HEK293 (cell line): ENCODE measurements at regions not wholly inside any gene's neighbourhood (a gene's known extent, or its start where the extent isn't known, plus 50 kb on each side); places are given as distances from the start of the nearest gene placed in this dataset.
A peak's percentile ranks its signal among the peaks of the same experiment; 100 is the strongest.

Experiments used
- CTCF ChIA-PET: fragments of 350-600 bp; formaldehyde crosslinking; extraction: SDS; loops from one replicate; lab custom pipeline; 2021; ENCODE audit warnings: antibody characterized with exemption; lab: Yijun Ruan, JAX
- POLR2A ChIA-PET: fragments of 300-600 bp; formaldehyde crosslinking; extraction: SDS; loops from one replicate; lab custom pipeline; 2020; ENCODE audit warnings: antibody characterized with exemption, inconsistent platforms; lab: Yijun Ruan, JAX
- H3K27ac ChIP-seq: fragments of 200-500 bp; sonication (Bioruptor generic); 2 replicates; pipeline ENCODE4 v1.5.1; 2014; ENCODE audit warnings: low read depth, low read length, control low read depth, inconsistent platforms; ENCODE audit errors: extremely low read depth
- H3K36me3 ChIP-seq, 2 experiments: fragments of 200-500 bp in 1 of 2; sonication (Bioruptor generic) in 1 of 2; 1 replicate in 1 of 2; 2 replicates in 1 of 2; pipeline ENCODE4 v1.5.1; 2014 to 2017; ENCODE audit warnings: inconsistent platforms in 2 of 2, low read length in 2 of 2; ENCODE audit not compliant: control insufficient read depth in 2 of 2, insufficient read depth in 1 of 2
- H3K4me1 ChIP-seq: fragments of 200-500 bp; sonication (Bioruptor generic); 2 replicates; pipeline ENCODE4 v1.5.1; 2014; ENCODE audit warnings: mild to moderate bottlenecking, low read length, inconsistent platforms; ENCODE audit not compliant: control insufficient read depth, insufficient read depth
- H3K4me3 ChIP-seq: 2 replicates; pipeline ENCODE4 v1.5.1; 2011; ENCODE audit warnings: low read depth, mild to moderate bottlenecking, control low read depth, low read length, moderate library complexity
- H3K9me3 ChIP-seq: fragments of 200-500 bp; sonication (Bioruptor generic); 2 replicates; pipeline ENCODE4 v1.5.1; 2014; ENCODE audit warnings: low read depth, low read length, inconsistent platforms; ENCODE audit not compliant: control insufficient read depth, insufficient read depth
- GFI1B ChIP-seq: fragments of 450-650 bp; formaldehyde crosslinking; IDR thresholded peaks from 2 replicates; pipeline ENCODE4 v1.5.1; 2016; ENCODE audit warnings: missing biosample characterization, missing genetic modification characterization
- IKZF3 ChIP-seq: fragments of 450-650 bp; IDR thresholded peaks from 2 replicates; pipeline ENCODE4 v1.5.0; 2018; ENCODE audit warnings: missing biosample characterization, mild to moderate bottlenecking, missing genetic modification characterization, moderate library complexity
- KLF8 ChIP-seq: fragments of 450-650 bp; formaldehyde crosslinking; IDR thresholded peaks from 2 replicates; pipeline ENCODE4 v1.5.1; 2016; ENCODE audit warnings: missing biosample characterization, missing genetic modification characterization
- SCRT2 ChIP-seq: fragments of 450-650 bp; formaldehyde crosslinking; IDR thresholded peaks from 2 replicates; pipeline ENCODE4 v1.5.1; 2016; ENCODE audit warnings: missing biosample characterization, missing genetic modification characterization
- SP2 ChIP-seq: fragments of 450-650 bp; formaldehyde crosslinking; IDR thresholded peaks from 2 replicates; pipeline ENCODE4 v1.5.1; 2016; ENCODE audit warnings: missing biosample characterization, missing genetic modification characterization
- ZBTB1 ChIP-seq: fragments of 450-650 bp; formaldehyde crosslinking; IDR thresholded peaks from 2 replicates; pipeline ENCODE4 v1.5.1; 2016; ENCODE audit warnings: missing biosample characterization, missing genetic modification characterization
- ZFP37 ChIP-seq: fragments of 450-650 bp; formaldehyde crosslinking; IDR thresholded peaks from 2 replicates; pipeline ENCODE4 v1.5.1; 2016; ENCODE audit warnings: missing biosample characterization, missing genetic modification characterization
- ZNF121 ChIP-seq: fragments of 450-650 bp; formaldehyde crosslinking; IDR thresholded peaks from 2 replicates; pipeline ENCODE4 v1.5.1; 2016; ENCODE audit warnings: missing biosample characterization, missing genetic modification characterization
- ZNF48 ChIP-seq: fragments of 450-650 bp; formaldehyde crosslinking; IDR thresholded peaks from 2 replicates; pipeline ENCODE4 v1.5.1; 2016; ENCODE audit warnings: missing biosample characterization, missing genetic modification characterization
- ZNF514 ChIP-seq: fragments of 450-650 bp; formaldehyde crosslinking; IDR thresholded peaks from 2 replicates; pipeline ENCODE4 v1.5.1; 2016; ENCODE audit warnings: missing biosample characterization, missing genetic modification characterization
- ZNF596 ChIP-seq: fragments of 450-650 bp; IDR thresholded peaks from 2 replicates; pipeline ENCODE4 v1.5.0; 2018; ENCODE audit warnings: missing biosample characterization, mild to moderate bottlenecking, missing genetic modification characterization, moderate library complexity
- ZNF621 ChIP-seq: fragments of 450-650 bp; formaldehyde crosslinking; IDR thresholded peaks from 2 replicates; pipeline ENCODE4 v1.5.1; 2017; ENCODE audit warnings: missing biosample characterization, missing genetic modification characterization
- ZNF626 ChIP-seq: fragments of 450-650 bp; sonication (Bioruptor Pico); formaldehyde crosslinking; IDR thresholded peaks from 2 replicates; pipeline ENCODE4 v1.5.1; 2018; ENCODE audit warnings: missing biosample characterization, missing genetic modification characterization, inconsistent platforms
- ZNF677 ChIP-seq: fragments of 450-650 bp; IDR thresholded peaks from 2 replicates; pipeline ENCODE4 v1.5.0; 2018; ENCODE audit warnings: missing biosample characterization, mild to moderate bottlenecking, missing genetic modification characterization, moderate library complexity
- ZNF777 ChIP-seq: fragments of 450-650 bp; formaldehyde crosslinking; IDR thresholded peaks from 2 replicates; pipeline ENCODE4 v1.5.1; 2017; ENCODE audit warnings: missing biosample characterization, missing genetic modification characterization, borderline replicate concordance
- ZNF792 ChIP-seq: fragments of 450-650 bp; formaldehyde crosslinking; IDR thresholded peaks from 2 replicates; pipeline ENCODE4 v1.5.1; 2016; ENCODE audit warnings: missing biosample characterization, missing genetic modification characterization
- TF ChIP-seq, protein P1 (sequence below): fragments of 450-650 bp; formaldehyde crosslinking; IDR thresholded peaks from 2 replicates; pipeline ENCODE4 v1.5.1; 2017; ENCODE audit warnings: missing biosample characterization, missing genetic modification characterization
- TF ChIP-seq, protein P2 (sequence below): fragments of 450-650 bp; formaldehyde crosslinking; IDR thresholded peaks from 2 replicates; pipeline ENCODE4 v1.5.1; 2016; ENCODE audit warnings: missing biosample characterization, missing genetic modification characterization

DNA sequence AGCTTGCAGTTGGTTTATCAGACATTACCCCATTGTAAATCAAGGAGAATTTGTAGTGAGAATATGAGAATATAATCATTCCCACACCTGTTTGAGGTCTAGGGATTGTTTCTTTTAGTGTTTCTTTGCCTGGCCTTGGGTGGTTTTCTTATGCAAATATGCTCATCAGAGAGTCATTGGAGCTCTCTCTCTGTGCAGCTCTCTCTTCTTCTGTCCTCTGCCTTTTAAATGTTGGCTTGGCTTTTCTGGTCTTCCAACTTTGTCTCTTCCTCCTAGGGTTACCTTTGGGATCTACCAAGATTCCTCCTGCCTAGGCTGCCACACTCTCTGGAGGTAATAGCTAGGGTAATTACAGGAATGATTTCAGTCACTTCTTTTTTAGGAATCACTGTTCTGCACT is 102.3 kb upstream of the ARSJ start (continued):
- TF ChIP-seq ZNF121 (tag by site-specific recombination) (no peak), ZNF514 (tag by site-specific recombination) (no peak)

DNA sequence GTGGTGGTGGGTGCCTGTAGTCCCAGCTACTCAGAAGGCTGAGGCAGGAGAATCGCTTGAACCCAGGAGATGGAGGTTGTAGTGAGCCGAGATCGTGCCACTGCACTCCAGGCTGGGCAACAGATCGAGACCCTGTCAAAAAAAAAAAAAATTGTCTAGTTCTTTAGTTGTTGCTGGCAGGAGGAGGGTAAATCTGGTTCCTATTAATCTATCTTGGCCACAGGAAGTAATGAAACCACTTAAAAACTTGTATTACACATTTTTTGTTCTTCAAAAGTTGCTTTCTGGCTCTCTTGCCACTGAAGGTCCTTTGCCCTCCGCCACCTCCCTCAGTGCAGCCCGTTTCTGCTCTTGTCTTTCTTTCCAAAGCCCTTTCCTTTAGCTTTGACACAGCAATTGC is 102.9 kb upstream of the ARSJ start:
- TF ChIP-seq ZNF626 (tag by site-specific recombination) (no peak), ZNF777 (no peak), ZNF621 (no peak)
- TF ChIP-seq, protein P1, sequence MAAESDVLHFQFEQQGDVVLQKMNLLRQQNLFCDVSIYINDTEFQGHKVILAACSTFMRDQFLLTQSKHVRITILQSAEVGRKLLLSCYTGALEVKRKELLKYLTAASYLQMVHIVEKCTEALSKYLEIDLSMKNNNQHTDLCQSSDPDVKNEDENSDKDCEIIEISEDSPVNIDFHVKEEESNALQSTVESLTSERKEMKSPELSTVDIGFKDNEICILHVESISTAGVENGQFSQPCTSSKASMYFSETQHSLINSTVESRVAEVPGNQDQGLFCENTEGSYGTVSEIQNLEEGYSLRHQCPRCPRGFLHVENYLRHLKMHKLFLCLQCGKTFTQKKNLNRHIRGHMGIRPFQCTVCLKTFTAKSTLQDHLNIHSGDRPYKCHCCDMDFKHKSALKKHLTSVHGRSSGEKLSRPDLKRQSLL (tag by site-specific recombination), result no peak
- TF ChIP-seq, all 188 proteins: peak for 0
- H3K4me1 ChIP-seq, result no peaks in the 10 kb centered on the region
- POLR2A ChIA-PET, result no interaction called here
- CTCF ChIA-PET, result no interaction called here
- no peak overlapping the region for H3K27ac ChIP-seq
- H3K4me3 ChIP-seq, result no peak overlapping the region
- H3K36me3 ChIP-seq, result no peaks in the 10 kb centered on the region
- H3K9me3 ChIP-seq, result no peaks in the 10 kb centered on the region

DNA sequence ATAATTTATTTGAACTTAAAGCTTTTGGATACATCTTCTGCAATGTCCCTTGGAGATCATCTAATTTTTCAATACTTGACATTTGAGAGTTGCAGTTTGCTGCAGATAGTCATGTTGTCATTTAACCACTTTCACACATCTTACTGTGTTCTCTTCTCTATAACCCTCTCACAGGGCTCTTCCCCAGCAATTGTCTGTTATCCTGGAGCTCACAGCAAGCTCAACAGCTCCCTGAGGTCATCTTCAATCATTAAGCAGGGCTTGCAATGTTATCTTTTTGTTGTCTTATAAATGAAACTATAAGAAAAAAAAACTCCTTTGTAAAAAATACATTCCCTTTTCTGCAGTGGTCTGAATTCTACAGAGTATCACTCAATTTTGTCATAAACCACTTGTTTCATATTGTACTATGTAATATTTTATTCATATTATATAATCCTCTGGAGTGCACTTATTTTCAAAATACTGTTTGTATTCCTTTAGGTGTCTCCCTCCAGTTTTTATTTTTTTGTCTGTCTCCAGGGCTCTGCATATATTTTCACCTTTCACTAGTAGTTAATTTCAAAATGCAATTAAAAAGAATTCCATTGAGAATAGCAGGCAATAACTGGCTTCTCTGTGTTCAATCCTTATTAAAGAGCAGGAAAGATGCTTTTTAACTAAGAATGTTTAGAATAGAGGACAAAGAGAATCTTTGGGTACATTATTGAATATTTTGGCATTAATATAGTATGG is 106.3 kb upstream of the ARSJ start:
- TF ChIP-seq SP2 (tag by site-specific recombination), result no peak
- TF ChIP-seq ZNF596 (tag by site-specific recombination), result no peak
- TF ChIP-seq IKZF3, result no peak
- TF ChIP-seq SCRT2 (tag by site-specific recombination), result no peak
- no peak for TF ChIP-seq ZBTB1
- no peak for TF ChIP-seq ZNF677
- no peak for TF ChIP-seq KLF8 (tag by site-specific recombination)
- TF ChIP-seq ZFP37 (tag by site-specific recombination), result no peak
- TF ChIP-seq, protein P2, sequence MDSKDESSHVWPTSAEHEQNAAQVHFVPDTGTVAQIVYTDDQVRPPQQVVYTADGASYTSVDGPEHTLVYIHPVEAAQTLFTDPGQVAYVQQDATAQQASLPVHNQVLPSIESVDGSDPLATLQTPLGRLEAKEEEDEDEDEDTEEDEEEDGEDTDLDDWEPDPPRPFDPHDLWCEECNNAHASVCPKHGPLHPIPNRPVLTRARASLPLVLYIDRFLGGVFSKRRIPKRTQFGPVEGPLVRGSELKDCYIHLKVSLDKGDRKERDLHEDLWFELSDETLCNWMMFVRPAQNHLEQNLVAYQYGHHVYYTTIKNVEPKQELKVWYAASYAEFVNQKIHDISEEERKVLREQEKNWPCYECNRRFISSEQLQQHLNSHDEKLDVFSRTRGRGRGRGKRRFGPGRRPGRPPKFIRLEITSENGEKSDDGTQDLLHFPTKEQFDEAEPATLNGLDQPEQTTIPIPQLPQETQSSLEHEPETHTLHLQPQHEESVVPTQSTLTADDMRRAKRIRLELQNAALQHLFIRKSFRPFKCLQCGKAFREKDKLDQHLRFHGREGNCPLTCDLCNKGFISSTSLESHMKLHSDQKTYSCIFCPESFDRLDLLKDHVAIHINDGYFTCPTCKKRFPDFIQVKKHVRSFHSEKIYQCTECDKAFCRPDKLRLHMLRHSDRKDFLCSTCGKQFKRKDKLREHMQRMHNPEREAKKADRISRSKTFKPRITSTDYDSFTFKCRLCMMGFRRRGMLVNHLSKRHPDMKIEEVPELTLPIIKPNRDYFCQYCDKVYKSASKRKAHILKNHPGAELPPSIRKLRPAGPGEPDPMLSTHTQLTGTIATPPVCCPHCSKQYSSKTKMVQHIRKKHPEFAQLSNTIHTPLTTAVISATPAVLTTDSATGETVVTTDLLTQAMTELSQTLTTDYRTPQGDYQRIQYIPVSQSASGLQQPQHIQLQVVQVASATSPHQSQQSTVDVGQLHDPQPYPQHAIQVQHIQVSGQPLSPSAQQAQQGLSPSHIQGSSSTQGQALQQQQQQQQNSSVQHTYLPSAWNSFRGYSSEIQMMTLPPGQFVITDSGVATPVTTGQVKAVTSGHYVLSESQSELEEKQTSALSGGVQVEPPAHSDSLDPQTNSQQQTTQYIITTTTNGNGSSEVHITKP (tag by site-specific recombination), result no peak
- TF ChIP-seq ZNF792 (tag by site-specific recombination), result no peak
- TF ChIP-seq, all 188 proteins: peak for 0
- ChIA-PET POLR2A (no interaction called here), CTCF (interaction anchor here (0.8 kb wide), 1 partner anchor 14 kb away, joined by 3 read pairs; no protein-coding TSS in a partner anchor)
- Histone ChIP-seq H3K27ac (no peak overlapping the region), H3K4me1 (no peaks in the 10 kb centered on the region), H3K36me3 (no peaks in the 10 kb centered on the region), H3K9me3 (no peaks in the 10 kb centered on the region), H3K4me3 (no peak overlapping the region)

DNA sequence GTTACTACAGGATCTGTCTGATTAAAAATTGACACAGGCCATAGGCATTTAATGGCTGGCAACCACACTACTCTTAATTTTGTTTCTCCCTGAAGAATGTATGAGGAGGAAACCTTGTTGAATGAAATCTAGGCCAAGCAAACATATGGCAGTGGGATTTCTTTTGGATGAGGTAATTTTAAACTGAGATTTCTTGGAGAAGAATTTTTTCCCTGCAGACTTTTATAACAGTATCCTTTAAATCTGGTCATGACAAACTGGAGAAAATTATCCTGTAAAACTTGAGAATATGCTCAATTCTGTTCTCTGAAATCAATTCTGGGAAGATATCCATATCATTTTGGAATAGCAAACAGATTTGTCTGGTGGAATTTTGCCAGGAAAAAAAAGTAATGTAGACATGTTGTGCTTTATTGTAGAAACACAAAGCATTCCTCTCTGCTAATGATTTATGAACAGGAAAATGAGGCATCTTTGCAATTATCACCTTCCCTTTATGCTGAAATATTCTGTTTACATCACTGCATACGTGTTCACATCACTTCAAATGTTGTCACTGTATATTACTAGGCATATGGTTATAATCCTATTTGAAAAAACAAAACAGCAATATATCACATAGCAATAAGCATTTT is 108.3 kb upstream of the ARSJ start:
- H3K36me3 ChIP-seq, result no peaks in the 10 kb centered on the region
- POLR2A ChIA-PET, result no interaction called here
- H3K9me3 ChIP-seq, result no peaks in the 10 kb centered on the region
- CTCF ChIA-PET, result no interaction called here
- no peak overlapping the region for H3K27ac ChIP-seq
- TF ChIP-seq GFI1B (tag by site-specific recombination), result peak; percentile 48; the same call in 1 of the 2 replicates
- no peak for TF ChIP-seq ZNF48
- H3K4me1 ChIP-seq, result no peaks in the 10 kb centered on the region
- H3K4me3 ChIP-seq, result no peak overlapping the region
